Omental fat pad (tissue), 3 donors: ENCODE measurements at regions not wholly inside any gene's neighbourhood (a gene's known extent, or its start where the extent isn't known, plus 50 kb on each side); places are given as distances from the start of the nearest gene placed in this dataset.

Experiments
- ATAC-seq: fragments of 150-250 bp; one replicate; pipeline ENCODE4 v1.9.1; 2016; ENCODE audit warnings: mild to moderate bottlenecking, moderate library complexity; ENCODE audit not compliant: low FRiP score
- DNase-seq: peaks from one replicate; pipeline ENCODE4 v3.0.0-alpha.2; 2019; ENCODE audit warnings: low spot score
- CTCF ChIP-seq, 3 donors: fragments of 450-650 bp; IDR thresholded peaks; one replicate each; pipeline ENCODE4 v1.5.1; 2016 to 2017; ENCODE audit warnings: antibody characterized with exemption in 3 of 3, mild to moderate bottlenecking in 3 of 3, moderate library complexity in 2 of 3

- DNase-seq (no peak), ATAC-seq (no peak)
- no peak for TF ChIP-seq CTCF (IDR thresholded peaks at IDR 0.05)
Measured at GRCh38 chr3:6805236-6805635, 55.7 kb upstream of the GRM7 start.

- ATAC-seq (no peak), DNase-seq (no peak)
- no peak for TF ChIP-seq CTCF (IDR thresholded peaks at IDR 0.05)
Measured at GRCh38 chr3:6806991-6807390, 53.9 kb upstream of the GRM7 start.

- no peak for ATAC-seq
Measured at GRCh38 chr3:6807967-6808588, 52.8 kb upstream of the GRM7 start.

GRCh38 chr3:6809349-6809748 is 51.6 kb upstream of the GRM7 start:
- DNase-seq (no peak), ATAC-seq (no peak)
- TF ChIP-seq CTCF (IDR thresholded peaks at IDR 0.05), result no peak

More at GRCh38 chr3:6807967-6808588, 52.8 kb upstream of the GRM7 start:
- TF ChIP-seq CTCF (IDR thresholded peaks at IDR 0.05), result no peak
- DNase-seq, result no peak
